ENCODE measurements at regions not wholly inside any gene's neighbourhood (a gene's known extent, or its start where the extent isn't known, plus 50 kb on each side); places are given as distances from the start of the nearest gene placed in this dataset.

GRCh38 chr5:61821561-61821960, 484.4 kb upstream of the KIF2A start:
- WGBS, 2 donors: 97 to 100% methylated on average over 2 of the region's 2 CpGs

GRCh38 chr5:61822584-61822983, 483.4 kb upstream of the KIF2A start:
- no peak for DNase-seq
- no peak overlapping the region for H3K4me3 ChIP-seq
- no peak for TF ChIP-seq POLR2A (IDR thresholded peaks at IDR 0.05)
- TF ChIP-seq CTCF (IDR thresholded peaks at IDR 0.05): no peak
- H3K36me3 ChIP-seq (ENCODE audit: low read depth, missing control alignments): no peaks in the 10 kb centered on the region
- WGBS, 2 donors: 71 to 80% methylated on average over 5 of the region's 5 CpGs
- no peak overlapping the region for H3K27ac ChIP-seq
- no peaks in the 10 kb centered on the region for H3K4me1 ChIP-seq
- no peaks in the 10 kb centered on the region for H3K9me3 ChIP-seq
- H3K27me3 ChIP-seq: no peaks in the 10 kb centered on the region
- intact Hi-C loops (cut with DNase I; ENCODE audit: low total_unique reads): no loop called here

More at GRCh38 chr5:61821561-61821960, 484.4 kb upstream of the KIF2A start:
- Histone ChIP-seq H3K27me3 (no peaks in the 10 kb centered on the region), H3K4me3 (no peak overlapping the region), H3K27ac (no peak overlapping the region), H3K9me3 (no peaks in the 10 kb centered on the region), H3K4me1 (no peaks in the 10 kb centered on the region), H3K36me3 (ENCODE audit: low read depth, missing control alignments) (no peaks in the 10 kb centered on the region)
- TF ChIP-seq POLR2A (IDR thresholded peaks at IDR 0.05) (no peak), CTCF (IDR thresholded peaks at IDR 0.05) (no peak)
- intact Hi-C loops (cut with DNase I; ENCODE audit: low total_unique reads): no loop called here
- no peak for DNase-seq

GRCh38 chr5:61823065-61823464, 482.9 kb upstream of the KIF2A start:
- no peak overlapping the region for H3K4me3 ChIP-seq
- no peaks in the 10 kb centered on the region for H3K4me1 ChIP-seq
- H3K36me3 ChIP-seq (ENCODE audit: low read depth, missing control alignments): no peaks in the 10 kb centered on the region
- no peak overlapping the region for H3K27ac ChIP-seq
- no peaks in the 10 kb centered on the region for H3K27me3 ChIP-seq
- 69 to 82% methylated on average over 10 of the region's 10 CpGs for WGBS, 2 donors
- no peak for TF ChIP-seq POLR2A (IDR thresholded peaks at IDR 0.05)
- TF ChIP-seq CTCF (IDR thresholded peaks at IDR 0.05): no peak
- DNase-seq: no peak
- H3K9me3 ChIP-seq: no peaks in the 10 kb centered on the region
- intact Hi-C loops (cut with DNase I; ENCODE audit: low total_unique reads): no loop called here

GRCh38 chr5:61823781-61824180, 482.2 kb upstream of the KIF2A start:
- WGBS, 2 donors: 37 to 53% methylated on average over 2 of the region's 2 CpGs
- Histone ChIP-seq H3K4me1 (no peaks in the 10 kb centered on the region), H3K4me3 (no peak overlapping the region), H3K9me3 (no peaks in the 10 kb centered on the region), H3K27me3 (no peaks in the 10 kb centered on the region), H3K36me3 (ENCODE audit: low read depth, missing control alignments) (no peaks in the 10 kb centered on the region), H3K27ac (no peak overlapping the region)
- no peak for TF ChIP-seq CTCF (IDR thresholded peaks at IDR 0.05)
- no peak for TF ChIP-seq POLR2A (IDR thresholded peaks at IDR 0.05)
- intact Hi-C loops (cut with DNase I; ENCODE audit: low total_unique reads): no loop called here
- DNase-seq: no peak

GRCh38 chr5:61824396-61824795, 481.6 kb upstream of the KIF2A start:
- Histone ChIP-seq H3K27me3 (no peaks in the 10 kb centered on the region), H3K36me3 (ENCODE audit: low read depth, missing control alignments) (no peaks in the 10 kb centered on the region), H3K4me3 (no peak overlapping the region), H3K27ac (no peak overlapping the region), H3K9me3 (no peaks in the 10 kb centered on the region), H3K4me1 (no peaks in the 10 kb centered on the region)
- intact Hi-C loops (cut with DNase I; ENCODE audit: low total_unique reads): no loop called here
- 84 to 85% methylated on average over 4 of the region's 4 CpGs for WGBS, 2 donors
- no peak for DNase-seq
- TF ChIP-seq CTCF (IDR thresholded peaks at IDR 0.05): no peak
- no peak for TF ChIP-seq POLR2A (IDR thresholded peaks at IDR 0.05)

Measured in testis (tissue), 2 donors.